Neural cell (in vitro differentiated cells): ENCODE measurements at regions not wholly inside any gene's neighbourhood (a gene's known extent, or its start where the extent isn't known, plus 50 kb on each side); places are given as distances from the start of the nearest gene placed in this dataset.

Experiments used
- EP300 ChIP-seq: fragments of 450-650 bp; conservative IDR thresholded peaks from 2 replicates; pipeline ENCODE4 v1.6.1; 2014; ENCODE audit warnings: antibody characterized with exemption, mild to moderate bottlenecking, moderate library complexity; ENCODE audit not compliant: poor library complexity, severe bottlenecking
- EZH2 ChIP-seq: fragments of 200-600, 300-800 bp; shearing (Covaris generic), sonication (generic); IDR thresholded peaks from 2 replicates; pipeline ENCODE4 v1.6.1; 2014; ENCODE audit warnings: antibody characterized with exemption, low read length, borderline replicate concordance, mild to moderate bottlenecking; ENCODE audit not compliant: insufficient read depth, poor library complexity, severe bottlenecking
- POLR2AphosphoS5 ChIP-seq: IDR thresholded peaks from 2 replicates; pipeline ENCODE4 v1.6.1; 2012
- RAD21 ChIP-seq: fragments of 450-650 bp; conservative IDR thresholded peaks from 2 replicates; pipeline ENCODE4 v1.6.1; 2014; ENCODE audit warnings: antibody characterized with exemption, mild to moderate bottlenecking, moderate library complexity
- REST ChIP-seq: IDR thresholded peaks from 2 replicates; pipeline ENCODE4 v1.6.1; 2012; ENCODE audit warnings: borderline replicate concordance
- SMC3 ChIP-seq: fragments of 450-650 bp; conservative IDR thresholded peaks from 2 replicates; pipeline ENCODE4 v1.6.1; 2014; ENCODE audit warnings: antibody characterized with exemption, mild to moderate bottlenecking, moderate library complexity; ENCODE audit not compliant: poor library complexity
- TAF1 ChIP-seq: IDR thresholded peaks from 2 replicates; pipeline ENCODE4 v1.6.1; 2012; ENCODE audit warnings: low read depth
- TF ChIP-seq, protein P1 (sequence below): fragments of 450-650 bp; IDR thresholded peaks from 2 replicates; pipeline ENCODE4 v1.5.1; 2014; ENCODE audit warnings: antibody characterized with exemption, mild to moderate bottlenecking, moderate library complexity; ENCODE audit not compliant: poor library complexity, severe bottlenecking

DNA sequence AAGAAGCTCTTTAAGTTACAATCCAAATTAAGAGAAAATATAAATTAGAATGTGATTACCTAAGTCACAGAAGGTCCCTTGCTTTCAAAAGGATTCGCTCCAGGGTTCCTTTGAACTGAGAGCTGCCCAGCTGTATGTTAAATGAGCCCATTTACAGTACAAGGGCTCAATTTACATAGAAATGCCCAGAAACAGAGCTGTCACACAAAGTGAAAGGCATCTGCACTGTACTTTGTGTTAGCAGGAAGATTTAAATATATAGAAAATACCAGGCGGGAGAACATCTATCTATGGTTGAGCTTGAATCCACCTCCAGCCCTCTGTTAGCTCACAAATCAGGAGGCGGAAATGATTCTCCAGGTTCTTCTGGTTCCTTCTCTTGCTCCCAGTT is 272.9 kb downstream of the PAX3 start:
- TF ChIP-seq SMC3 (no peak), TAF1 (no peak), REST (no peak), EP300 (no peak), POLR2AphosphoS5 (no peak), EZH2 (no peak), RAD21 (no peak)
- TF ChIP-seq, protein P1, sequence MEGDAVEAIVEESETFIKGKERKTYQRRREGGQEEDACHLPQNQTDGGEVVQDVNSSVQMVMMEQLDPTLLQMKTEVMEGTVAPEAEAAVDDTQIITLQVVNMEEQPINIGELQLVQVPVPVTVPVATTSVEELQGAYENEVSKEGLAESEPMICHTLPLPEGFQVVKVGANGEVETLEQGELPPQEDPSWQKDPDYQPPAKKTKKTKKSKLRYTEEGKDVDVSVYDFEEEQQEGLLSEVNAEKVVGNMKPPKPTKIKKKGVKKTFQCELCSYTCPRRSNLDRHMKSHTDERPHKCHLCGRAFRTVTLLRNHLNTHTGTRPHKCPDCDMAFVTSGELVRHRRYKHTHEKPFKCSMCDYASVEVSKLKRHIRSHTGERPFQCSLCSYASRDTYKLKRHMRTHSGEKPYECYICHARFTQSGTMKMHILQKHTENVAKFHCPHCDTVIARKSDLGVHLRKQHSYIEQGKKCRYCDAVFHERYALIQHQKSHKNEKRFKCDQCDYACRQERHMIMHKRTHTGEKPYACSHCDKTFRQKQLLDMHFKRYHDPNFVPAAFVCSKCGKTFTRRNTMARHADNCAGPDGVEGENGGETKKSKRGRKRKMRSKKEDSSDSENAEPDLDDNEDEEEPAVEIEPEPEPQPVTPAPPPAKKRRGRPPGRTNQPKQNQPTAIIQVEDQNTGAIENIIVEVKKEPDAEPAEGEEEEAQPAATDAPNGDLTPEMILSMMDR: no peak
